Stimulated activated CD8-positive, alpha-beta memory T cell treated with anti-CD3 and anti-CD28 coated beads, Interleukin-15, amount 100 ng/mL, for 4 hours (primary cell): ENCODE measurements at regions not wholly inside any gene's neighbourhood (a gene's known extent, or its start where the extent isn't known, plus 50 kb on each side); places are given as distances from the start of the nearest gene placed in this dataset.
"Not testable (repeated sequence)": the region's sequence is repeated elsewhere in the genome, so short reads cannot be mapped to it uniquely, and the experiment has no call there.

ENCODE experiments used
- DNase-seq, 2 donors: peaks; one replicate each; pipeline ENCODE4 v3.0.0-alpha.2; 2020; ENCODE audit warnings: low read depth in 2 of 2

DNA sequence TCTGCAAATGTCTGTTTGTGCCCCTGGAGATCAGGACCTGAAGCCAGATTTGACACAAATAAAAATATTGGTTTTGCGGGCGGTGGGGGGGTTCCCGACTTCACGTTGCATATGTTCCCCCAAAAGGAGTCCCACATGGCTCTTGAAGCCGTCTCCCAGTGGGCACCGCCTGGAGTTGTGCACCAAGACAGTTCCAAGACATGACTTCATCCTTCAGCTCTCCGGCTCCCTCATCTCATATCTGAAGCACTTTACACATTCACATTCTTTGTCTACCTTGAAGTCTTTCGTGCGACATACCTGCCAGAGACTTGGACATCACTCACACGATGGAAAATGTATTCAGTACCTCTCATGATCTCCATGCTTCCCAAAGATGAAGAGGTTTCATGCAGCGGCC is 362.8 kb upstream of the FOXK1 start:
- no peak for DNase-seq

DNA sequence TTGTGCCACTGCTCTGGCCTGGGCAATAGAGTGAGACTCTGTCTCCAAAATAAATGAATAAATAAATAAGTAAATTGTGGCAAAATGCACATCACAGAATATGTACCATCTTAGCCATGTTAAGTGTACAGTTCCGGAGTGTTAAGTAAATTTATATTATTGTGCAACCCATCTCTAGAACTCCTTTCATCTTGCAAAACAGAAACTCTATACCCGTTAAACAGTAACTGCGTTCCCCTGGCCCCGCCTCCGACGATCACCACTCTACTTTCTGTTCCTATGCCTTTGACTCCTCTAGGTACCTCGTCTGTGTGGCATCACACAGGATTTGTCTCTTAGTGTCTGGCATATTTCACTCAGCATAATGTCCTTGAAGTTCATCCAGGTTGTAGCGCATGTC is 356.4 kb upstream of the FOXK1 start:
- DNase-seq: no peak

DNA sequence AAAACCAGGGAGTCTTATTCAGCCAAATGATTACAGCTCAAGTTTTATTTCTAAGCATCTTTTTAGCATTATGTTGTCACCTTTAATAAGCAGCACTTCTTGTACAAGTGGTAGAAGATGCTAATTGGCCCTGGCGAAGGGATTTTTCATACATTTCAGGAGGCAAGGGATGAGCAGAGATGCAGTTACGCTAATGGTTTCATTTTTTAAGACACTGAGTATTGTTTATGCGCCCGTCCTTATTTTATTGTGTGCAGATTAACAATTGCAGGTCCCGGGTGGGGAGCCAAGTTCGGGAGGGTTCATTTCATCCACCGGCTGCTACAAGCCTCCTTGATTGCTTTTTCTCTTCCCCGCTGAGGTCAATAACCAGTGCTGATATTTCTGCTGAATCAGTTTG is 350.4 kb upstream of the FOXK1 start:
- no peak for DNase-seq

DNA sequence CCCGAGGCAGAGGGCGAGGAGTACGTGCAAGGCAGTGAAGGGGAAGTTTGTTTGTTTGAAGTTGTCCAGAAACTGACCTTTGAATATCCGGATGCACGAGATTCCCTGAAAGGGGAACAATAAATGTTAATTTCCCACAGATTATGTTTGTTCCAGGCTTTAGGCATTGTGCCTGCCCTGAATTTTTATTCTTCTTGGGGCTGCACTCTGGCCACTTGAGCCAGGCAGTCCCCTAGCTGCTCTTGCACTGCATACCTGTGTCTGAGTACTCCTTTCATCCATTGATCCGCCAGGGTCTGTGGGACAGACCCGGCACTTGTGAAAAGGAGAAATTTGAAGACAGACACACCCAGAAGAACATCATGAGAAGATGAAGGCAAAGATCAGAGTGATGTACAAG is 343.5 kb upstream of the FOXK1 start:
- no peak for DNase-seq

DNA sequence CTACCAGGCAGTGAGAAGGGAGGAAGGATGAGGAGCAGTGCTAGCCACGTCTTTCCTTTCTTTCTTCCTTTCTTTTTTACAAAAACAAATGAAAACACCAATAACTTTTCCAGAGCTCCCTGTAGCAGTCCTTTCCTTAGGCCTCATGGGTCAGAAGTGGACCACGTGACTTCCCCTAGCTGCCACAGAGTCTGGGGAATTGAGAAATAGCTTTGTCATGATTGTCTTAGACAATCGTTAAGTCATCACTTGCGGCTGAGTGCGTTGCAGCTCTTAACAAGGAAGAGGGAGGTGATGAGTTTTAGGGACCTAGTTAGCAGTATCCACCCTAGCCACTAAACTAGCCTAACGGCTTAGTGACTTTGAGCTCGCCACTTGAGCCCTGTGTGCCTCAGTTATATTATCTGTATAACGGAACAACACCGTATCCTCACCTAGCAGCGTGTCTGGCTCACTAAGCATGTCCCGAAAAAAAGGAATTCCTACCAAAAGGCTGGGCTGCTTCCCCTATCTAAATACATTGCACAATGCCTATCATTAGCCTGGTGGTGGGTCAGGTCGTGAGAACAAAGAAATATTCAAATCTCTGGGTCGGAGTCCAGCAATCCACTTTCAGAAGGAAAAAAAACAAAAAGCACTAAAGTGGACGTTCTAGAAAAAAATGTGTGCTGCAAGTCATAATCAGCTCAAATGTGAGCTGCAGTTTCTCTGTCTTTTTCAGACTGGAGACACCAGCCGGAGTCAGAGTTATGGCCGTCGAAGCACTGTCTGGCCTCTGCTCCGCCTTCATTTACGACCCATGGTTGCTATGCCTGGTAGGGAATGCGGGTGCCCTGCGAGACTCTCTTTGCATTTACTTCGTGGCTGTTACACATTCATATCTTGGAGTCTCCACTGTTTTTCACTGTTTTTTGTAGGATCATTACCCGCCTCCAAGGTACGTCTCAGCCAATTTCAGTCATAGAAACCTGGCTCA is 338.5 kb upstream of the FOXK1 start:
- no peak for DNase-seq

DNA sequence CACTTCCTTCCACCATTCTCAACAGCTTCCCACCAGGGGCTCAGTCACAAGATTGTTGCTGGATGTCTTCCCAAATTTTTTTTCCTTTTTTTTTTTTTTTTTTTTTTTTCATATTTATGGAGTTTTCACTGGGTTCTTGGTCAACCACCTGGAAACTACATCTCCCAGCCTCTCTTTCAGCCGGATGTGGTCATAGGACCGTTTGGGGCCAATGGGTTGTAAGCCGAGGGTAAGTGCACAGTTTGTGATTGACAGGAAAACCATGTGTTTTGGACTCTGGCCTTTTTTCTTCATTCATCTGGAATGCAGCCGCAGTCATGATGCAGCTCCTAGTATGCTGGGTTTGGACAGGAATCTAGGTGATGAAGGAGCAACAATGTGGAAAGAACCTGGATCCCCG is 337.1 kb upstream of the FOXK1 start:
- no peak for DNase-seq

DNA sequence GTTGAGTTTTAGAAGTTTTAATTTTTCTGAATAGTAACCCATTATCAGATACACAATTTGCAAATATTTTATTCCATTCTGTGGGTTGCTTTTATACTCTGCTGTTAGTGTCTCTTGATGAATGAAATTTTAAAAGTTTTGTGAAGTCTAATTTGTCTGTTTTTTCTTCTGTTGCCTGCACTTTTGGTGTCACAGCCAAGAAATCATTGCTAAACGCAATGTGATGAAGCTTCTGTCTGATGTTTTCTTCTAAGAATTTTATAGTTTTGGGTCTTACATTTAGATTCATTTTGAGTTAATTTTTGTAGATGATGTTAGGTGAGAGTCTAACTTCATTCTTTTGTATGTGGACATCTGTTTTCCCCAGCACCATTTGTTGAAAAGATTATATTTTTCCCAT is 330.0 kb upstream of the FOXK1 start:
- DNase-seq: no peak

DNA sequence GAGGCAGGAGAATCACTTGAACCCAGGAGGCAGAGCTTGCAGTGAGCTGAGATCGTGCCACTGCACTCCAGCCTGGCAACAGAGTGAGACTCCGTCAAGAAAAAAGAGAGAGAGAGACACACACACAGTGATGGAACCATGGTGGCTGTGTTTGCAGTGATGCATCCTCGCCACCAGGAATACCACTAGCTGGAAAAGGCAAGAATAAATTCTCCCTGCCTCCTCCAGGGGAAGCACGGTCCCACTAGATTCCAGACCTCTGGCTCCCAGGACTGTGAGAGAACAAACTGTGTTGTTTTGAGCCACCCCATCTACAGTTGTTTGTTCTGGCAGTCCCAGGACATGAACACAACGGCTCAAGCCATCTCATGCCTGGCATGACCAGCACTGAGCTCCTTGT is 320.3 kb upstream of the FOXK1 start:
- no peak for DNase-seq

DNA sequence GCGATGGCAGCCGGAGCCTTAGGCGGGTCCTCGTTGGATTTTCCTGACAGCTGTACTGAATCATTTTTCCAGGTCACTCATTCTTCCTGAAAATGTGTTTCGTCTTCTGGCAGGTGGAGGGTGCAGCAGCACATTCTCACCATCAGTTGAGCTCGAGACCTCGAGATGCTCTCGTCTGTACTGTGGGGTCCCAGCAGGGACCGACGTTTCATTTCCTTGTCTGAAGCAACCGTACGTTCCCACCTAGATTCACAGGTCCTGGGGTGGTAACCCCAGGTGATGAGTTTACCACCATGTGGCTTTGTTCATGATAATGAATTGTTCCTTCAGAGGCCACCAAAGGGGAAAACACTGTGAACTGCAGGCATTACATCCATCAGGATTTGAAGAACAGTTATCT is 298.5 kb upstream of the FOXK1 start:
- DNase-seq: no peak

DNA sequence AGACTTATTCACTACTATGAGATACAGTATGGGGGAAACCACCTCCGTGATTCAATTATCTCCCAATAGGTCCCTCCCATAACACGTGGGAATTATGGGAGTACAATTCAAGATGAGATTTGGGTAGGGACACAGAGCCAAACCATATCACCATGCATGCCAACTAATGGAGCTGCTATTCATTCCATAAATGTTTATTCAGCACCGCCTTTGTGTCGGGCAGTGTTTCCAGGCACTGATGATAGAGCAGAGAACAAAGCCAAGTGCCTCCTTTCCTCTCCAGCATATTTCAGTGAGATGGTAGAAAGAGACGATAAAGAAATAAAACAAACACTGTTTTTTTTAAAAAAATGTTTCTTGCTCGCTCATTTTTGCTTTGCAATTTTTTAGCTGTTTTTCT is 295.9 kb upstream of the FOXK1 start:
- no peak for DNase-seq

DNA sequence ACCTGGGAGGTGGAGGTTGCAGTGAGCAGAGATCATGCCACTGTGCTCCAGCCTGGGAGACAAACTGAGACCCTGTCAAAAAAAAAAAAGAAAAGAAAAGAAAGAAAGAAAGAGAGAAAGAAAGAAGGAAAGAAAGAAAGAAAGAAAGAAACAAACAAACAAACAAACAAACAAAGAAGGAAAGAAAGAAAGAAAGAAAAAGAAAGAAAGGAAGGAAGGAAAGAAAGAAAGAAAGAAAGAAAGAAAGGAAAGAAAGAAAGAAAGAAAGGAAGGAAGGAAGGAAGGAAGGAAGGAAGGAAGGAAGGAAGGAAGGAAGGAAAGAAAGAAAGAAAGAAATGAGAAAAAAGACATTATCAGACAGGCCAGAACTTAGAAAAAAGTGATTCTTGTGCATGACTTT is 291.0 kb upstream of the FOXK1 start:
- not testable (repeated sequence) for DNase-seq

DNA sequence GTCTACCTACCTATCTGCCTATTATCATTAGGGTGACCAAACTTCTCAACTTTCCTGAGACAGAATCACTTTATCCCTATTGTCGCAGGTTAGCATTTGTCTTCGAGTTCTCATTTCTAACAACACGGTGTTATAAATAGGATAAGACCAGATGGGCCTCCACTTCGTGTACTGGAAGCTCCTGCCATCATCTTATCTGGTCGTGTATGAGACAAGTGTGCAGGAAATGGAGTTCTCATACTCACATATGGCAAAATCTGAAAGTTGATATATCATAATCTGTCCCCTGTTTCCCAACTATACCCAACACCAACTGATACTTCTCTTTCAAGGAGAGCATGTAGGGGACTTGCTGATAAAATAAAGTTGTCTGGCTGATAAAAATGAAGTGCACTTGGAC is 287.4 kb upstream of the FOXK1 start:
- DNase-seq: no peak

DNA sequence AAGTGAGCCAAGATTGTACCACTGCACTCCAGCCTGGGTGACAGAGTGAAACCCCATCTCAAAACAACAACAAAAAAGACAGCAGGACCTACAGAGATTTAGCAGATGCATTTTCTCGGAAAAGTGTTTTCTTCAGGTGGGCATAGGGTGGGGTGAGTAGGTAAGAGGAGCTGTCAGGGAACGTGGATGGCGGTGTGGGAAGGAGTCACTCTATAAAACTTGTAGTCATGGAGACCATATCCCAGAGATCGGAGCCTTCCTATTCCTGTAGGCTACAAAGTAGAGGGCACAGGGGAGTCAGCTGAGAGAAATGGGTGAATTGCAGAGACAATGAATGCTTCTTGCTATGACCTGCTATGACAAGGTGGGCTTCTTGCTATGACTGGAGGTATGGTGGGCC is 283.0 kb upstream of the FOXK1 start:
- DNase-seq: no peak

DNA sequence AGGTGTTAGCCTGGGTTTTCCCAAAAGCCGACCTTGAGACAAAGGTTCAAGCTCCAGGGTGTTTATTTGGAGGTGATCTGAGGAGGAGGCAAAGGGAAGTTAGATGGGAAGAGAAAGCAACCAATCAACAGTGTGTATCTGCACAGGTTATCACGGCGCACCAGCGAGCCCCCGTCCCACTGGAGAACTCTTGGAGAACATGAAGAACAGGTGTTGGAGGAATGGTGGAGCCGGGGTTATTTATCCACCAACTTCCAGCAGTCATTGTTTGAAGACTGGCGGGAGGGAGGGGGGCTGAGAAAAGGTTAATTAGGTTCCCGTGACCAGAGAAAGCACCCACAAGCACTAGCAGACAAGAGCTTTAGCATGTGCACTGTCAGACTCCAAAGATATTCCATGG is 282.5 kb upstream of the FOXK1 start:
- DNase-seq: no peak

DNA sequence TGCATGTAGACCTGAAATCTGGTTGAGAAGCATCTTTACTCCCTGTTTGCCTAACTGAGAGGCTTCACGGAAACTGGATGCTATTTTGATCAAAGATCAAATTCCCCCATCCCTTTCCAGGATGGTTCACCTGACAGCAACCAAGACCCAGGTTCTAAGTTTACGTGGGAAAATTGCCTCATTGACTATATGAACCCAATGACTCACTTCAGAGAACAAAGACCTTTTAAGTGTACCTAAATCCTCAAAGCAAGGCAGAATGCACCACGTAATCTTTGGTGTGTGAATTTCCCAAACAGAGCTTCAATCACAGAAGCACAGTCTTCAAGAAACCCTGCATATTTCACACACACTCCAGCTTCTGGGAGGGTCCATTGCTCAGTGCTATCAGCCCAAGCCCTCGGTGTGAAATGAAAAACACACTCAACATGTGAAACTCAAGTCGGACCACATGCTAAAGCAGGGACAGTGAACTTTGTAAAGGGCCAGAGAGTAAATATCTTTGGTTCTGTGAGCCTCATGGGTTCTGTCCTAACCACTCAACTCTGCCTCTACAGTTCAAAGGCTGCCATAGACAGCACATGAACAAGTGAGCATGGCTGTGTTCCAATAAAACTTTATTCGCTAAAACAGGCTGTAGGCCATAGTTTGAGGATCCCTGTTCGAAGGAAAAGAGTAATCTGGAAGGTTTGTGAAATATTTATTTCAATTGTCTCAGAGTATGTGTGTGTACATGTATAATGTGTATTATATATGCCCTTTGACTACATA is 275.6 kb upstream of the FOXK1 start:
- no peak for DNase-seq

DNA sequence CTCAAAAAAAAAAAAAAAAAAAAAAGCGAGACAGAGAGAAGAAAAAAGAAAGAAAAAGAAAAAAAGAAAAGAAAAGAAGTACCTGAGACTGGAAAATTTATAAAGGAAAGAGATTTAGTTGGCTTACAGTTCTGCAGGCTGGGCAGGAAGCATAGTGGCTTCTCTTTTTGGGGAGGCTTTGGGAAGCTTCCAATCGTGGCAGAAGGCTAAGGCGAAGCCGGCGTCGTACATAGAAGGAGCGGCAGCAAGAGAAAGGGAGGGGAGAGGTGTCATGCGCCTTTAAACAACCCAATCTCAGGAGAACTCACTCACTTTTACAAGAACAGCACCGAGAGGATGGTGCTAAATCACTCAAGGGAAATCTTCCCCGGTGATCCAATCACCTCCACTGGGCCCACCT is 272.1 kb upstream of the FOXK1 start:
- no peak for DNase-seq

DNA sequence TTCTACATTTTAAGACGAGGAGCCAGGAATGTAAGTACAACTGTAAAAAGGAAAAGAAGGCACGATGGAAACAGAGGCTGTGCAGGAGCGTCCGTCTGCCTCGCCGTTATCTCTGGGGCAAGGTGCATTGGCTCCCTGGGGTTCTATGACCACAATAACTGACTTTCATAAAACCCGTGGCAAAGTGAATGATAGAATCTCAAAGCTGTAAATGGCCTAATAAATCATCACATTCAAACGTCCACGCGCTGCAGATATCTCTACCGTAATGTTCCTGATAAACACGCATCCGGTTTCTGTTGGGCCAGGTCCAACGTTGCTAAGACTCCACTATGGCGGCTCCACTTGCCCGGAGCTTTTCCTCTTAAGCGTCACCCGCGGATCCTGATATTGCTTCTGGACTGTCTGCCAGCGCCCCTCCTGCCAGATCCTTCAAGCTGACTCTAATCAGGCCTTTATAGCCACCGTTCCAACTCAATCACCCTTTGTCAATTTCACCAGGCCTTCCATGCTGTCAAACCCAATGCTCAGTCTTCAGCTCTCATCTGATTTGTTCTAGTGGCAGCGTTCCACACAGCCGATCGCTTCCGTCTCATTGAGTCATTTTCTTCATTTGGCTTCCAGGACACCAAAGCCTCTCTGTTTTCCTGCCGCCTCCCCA is 265.6 kb upstream of the FOXK1 start:
- DNase-seq: no peak

DNA sequence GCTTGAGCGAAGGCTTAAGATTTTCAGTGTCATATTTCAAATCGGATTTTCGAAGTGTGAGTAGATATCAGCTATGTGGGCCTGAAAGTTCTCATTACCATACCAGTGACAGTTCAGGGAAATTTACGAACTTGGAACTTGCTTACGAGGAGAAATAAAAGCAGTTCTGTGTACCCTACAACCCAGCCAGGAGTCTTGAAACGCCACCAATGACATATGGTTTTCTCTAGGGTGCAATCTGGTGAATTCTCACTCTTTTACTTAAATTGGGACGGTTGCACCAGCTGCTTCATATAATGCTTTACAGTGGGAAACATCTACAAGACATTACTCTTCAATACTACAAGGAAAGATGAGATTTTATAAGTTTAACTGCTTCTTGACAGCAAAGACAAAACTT is 253.6 kb upstream of the FOXK1 start:
- DNase-seq: no peak

DNA sequence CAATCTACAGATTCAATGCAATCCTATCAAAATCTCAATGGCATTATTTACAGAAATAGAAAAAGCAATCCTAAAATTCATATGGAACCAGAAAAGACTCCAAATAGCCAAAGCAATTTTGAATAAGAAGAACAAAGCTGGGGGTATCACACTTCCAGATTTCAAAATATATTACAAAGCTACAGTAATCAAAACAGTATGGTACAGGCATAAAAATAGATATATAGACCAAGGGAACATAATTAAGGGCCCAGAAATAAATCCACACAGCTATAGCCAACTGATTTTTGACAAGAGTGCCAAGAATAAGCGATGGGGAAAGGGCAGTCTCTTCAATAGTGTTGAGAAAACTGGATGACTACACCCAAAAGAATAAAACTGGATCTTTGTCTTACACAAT is 251.9 kb upstream of the FOXK1 start:
- no peak for DNase-seq

DNA sequence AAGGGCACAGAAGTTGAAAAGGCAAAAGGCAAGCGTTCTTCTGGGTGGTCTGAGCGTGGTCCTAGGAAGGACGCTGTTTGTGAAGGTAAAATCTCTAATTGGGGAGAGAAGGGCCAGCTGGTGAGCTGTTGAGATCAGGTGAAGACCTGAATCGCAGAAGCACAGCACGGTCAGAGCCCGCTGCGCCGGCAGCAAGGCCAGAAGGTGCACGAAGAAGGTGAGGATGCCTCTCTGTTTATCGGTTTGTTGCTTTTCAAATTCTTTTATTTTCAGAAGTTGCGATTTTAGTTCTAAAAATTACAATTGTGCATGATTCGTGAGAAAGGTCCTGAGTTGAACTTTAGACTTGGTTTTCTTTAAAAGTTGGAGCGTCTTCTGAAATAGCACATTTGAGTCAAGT is 247.8 kb upstream of the FOXK1 start:
- DNase-seq: no peak

DNA sequence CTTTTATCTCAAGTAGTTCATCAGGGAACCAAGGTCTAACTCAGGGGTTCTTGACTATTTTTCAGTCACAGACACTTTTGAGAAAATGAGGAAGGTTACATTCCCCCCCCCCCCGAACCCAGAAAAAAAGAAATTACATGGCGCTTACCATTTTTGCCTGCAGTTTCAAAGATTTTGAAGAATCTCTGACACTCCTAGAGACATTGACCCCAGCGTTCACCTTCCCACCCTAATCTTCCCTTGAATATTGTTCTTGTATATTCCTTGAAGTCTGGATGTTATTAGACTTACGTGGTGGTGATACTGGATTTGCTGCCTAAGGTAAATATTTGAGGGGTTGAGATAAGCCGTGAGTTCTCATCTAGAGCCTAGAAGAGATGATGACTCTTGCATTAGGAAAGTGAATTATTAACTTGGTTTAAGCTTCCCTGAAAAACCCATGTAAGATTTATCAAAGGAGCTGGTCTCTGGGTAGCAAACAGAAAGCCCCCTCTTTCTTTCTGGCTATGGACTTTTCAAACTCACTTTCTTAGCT is 245.7 kb upstream of the FOXK1 start:
- DNase-seq: no peak

DNA sequence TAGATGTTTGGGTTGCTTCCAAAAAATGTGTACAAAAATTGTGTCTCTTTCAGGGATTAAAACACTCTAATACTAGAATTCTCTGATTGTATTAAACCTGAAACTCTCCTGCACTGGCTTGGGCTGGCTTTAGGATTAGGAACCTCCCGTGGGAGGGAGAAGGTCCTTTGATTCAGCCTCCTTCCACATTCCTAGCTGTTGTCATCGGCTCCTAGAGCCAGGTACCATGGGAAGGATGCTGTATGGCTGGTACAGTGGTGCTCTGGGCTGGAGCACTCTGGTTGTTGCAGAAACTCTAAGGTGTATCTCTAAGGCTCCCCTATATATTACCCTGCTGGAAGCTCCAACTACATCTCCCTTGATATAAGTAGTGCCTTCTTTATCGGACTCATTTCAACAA is 245.2 kb upstream of the FOXK1 start:
- DNase-seq: no peak
